Naive thymus-derived CD4-positive, alpha-beta T cell (primary cell): ENCODE measurements at regions not wholly inside any gene's neighbourhood (a gene's known extent, or its start where the extent isn't known, plus 50 kb on each side); places are given as distances from the start of the nearest gene placed in this dataset.
"Not testable (repeated sequence)": the region's sequence is repeated elsewhere in the genome, so short reads cannot be mapped to it uniquely, and the experiment has no call there.

Experiments
- ATAC-seq: fragments of 150-1000 bp; cut with Tn5 transposase; 2 replicates; pipeline ENCODE4 v1.10.0; 2021; ENCODE audit warnings: mild to moderate bottlenecking, moderate library complexity
- CTCF ChIA-PET: fragments of 350-600 bp; sonication (Branson Sonifier 250); formaldehyde crosslinking; loops from one replicate; lab custom pipeline; 2021; ENCODE audit warnings: antibody characterized with exemption; lab: Charles Lee
- POLR2A ChIA-PET: fragments of 350-600 bp; sonication (Branson Sonifier 250); formaldehyde crosslinking; loops from one replicate; lab custom pipeline; 2021; ENCODE audit warnings: antibody characterized with exemption, inconsistent platforms; lab: Charles Lee
- DNase-seq, 9 donors: peaks; one replicate each; pipeline versions ENCODE4 v3.0.0 to v3.0.0-alpha.2; 2020 to 2022; ENCODE audit warnings: mixed read lengths in 1 of 9
- H3K27ac ChIP-seq: one replicate; pipeline ENCODE4 v1.7.0; 2013; ENCODE audit warnings: mild to moderate bottlenecking, low read depth, low read length, moderate library complexity
- H3K27me3 ChIP-seq, 2 donors: one replicate each; pipeline ENCODE4 v1.7.0; 2013; ENCODE audit warnings: low read length in 2 of 2, mild to moderate bottlenecking in 2 of 2, moderate library complexity in 2 of 2; ENCODE audit not compliant: control insufficient read depth in 2 of 2, insufficient read depth in 2 of 2
- H3K36me3 ChIP-seq, 3 experiments: 1 replicate in 2 of 3; 2 replicates in 1 of 3; pipeline ENCODE4 v1.7.0; 2013; ENCODE audit warnings: low read length in 3 of 3, mild to moderate bottlenecking in 3 of 3, moderate library complexity in 1 of 3; ENCODE audit not compliant: insufficient read depth in 3 of 3, control insufficient read depth in 2 of 3
- H3K4me1 ChIP-seq, 2 donors: one replicate each; pipeline ENCODE4 v1.7.0; 2013; ENCODE audit warnings: low read length in 2 of 2, mild to moderate bottlenecking in 2 of 2, moderate library complexity in 1 of 2; ENCODE audit not compliant: control insufficient read depth in 2 of 2, insufficient read depth in 2 of 2
- H3K4me3 ChIP-seq: 2 replicates; pipeline ENCODE4 v1.7.0; 2013; ENCODE audit warnings: mild to moderate bottlenecking, low read length
- H3K9me3 ChIP-seq, 3 experiments: 1 replicate in 2 of 3; 2 replicates in 1 of 3; pipeline ENCODE4 v1.7.0; 2013; ENCODE audit warnings: low read length in 3 of 3; ENCODE audit not compliant: control insufficient read depth in 2 of 3
- H3K27ac Mint-ChIP-seq, 9 donors: one replicate each; pipeline ENCODE4 v1.8.0; 2020 to 2022; ENCODE audit warnings: mixed read lengths in 9 of 9, mild to moderate bottlenecking in 8 of 9, moderate library complexity in 5 of 9, inconsistent platforms in 2 of 9
- H3K27me3 Mint-ChIP-seq, 5 donors: one replicate each; pipeline ENCODE4 v1.8.0; 2021 to 2022; ENCODE audit warnings: mixed read lengths in 5 of 5, mild to moderate bottlenecking in 1 of 5
- H3K36me3 Mint-ChIP-seq, 5 donors: one replicate each; pipeline ENCODE4 v1.8.0; 2020 to 2022; ENCODE audit warnings: mixed read lengths in 5 of 5, mild to moderate bottlenecking in 3 of 5, inconsistent platforms in 1 of 5
- H3K4me1 Mint-ChIP-seq, 7 donors: one replicate each; pipeline ENCODE4 v1.8.0; 2020 to 2022; ENCODE audit warnings: mixed read lengths in 7 of 7, mild to moderate bottlenecking in 3 of 7, inconsistent platforms in 1 of 7
- H3K4me3 Mint-ChIP-seq, 10 donors: one replicate each; pipeline ENCODE4 v1.8.0; 2020 to 2022; ENCODE audit warnings: mild to moderate bottlenecking in 10 of 10, mixed read lengths in 10 of 10, moderate library complexity in 6 of 10, inconsistent platforms in 2 of 10
- H3K9me3 Mint-ChIP-seq, 11 donors: one replicate each; pipeline ENCODE4 v1.8.0; 2020 to 2022; ENCODE audit warnings: mixed read lengths in 11 of 11, mild to moderate bottlenecking in 4 of 11, inconsistent platforms in 1 of 11, moderate library complexity in 1 of 11
- intact Hi-C, 2 donors: fragments of 100-400 bp; cut with micrococcal nuclease; formaldehyde crosslinking; loops; one replicate each; pipeline ENCODE4 v1.15.1; 2023

DNA sequence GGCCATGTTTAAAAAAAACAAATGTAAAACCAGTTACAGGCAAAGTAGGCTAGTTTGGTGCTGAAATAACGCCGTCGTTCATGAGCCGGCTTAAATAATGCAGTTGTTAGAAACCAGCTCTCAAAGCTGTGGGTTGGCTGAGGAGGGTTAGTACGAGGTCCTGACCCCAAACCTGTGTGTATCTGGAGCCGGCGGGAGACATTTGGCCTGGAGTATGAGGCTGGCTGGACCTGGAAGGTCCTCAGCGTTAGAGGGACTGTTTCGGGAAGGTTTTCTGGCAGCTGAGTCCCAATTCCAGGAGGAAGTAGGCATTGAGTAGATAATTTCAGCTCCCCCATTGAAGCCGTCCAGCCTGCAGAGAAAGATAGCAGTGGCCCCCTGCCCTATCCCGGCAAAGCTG, 73.4 kb upstream of the PPP2R3B start:
- ChIA-PET CTCF (no interaction called here), POLR2A (no interaction called here)
- H3K4me3 ChIP-seq, result no peak overlapping the region

DNA sequence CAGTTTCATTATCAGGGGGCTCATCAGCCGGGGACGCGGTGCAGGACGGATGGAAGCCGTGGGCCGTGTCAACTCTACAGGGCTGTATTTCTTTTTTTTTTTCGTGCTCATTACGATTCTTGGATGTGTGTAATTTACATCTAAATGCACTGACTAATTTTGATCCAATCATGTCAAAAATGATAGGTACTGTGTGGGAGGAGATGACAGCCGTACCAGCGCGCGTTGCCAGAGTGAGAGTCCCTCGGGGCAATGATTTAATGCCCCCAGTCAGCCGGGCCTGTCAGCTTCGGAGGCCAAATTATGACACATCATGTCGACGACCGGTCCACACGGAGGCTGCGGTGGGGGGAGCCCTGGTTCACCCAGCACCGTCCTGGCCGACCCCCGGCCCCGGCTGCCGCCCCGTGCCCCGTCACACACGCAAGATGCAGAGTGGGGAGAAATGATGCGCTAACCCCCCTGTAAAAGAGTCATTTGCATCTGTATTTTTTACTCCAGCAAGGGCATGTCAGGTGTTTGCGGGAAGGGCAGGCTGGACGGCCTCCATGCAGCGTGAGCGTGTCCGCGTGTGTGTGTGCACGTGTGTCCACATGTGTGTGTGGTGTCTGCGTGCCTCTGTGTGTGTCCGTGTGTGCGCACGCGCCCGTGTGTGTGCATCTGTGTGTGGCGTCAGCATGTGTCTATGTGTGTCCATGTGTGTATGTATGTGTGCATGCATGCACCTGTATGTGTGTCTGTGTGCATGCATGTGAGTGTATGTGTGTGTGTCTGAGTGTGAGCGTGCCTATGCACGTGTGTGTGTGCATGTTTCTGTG, 74.3 kb upstream of the PPP2R3B start:
- Histone ChIP-seq H3K4me1 (no peaks in the 10 kb centered on the region), H3K9me3 (no peaks in the 10 kb centered on the region), H3K4me3 (no peak overlapping the region), H3K27ac (no peak overlapping the region), H3K36me3 (no peaks in the 10 kb centered on the region), H3K27me3 (no peaks in the 10 kb centered on the region)
- peaks cover 0 to 25% (median 5%) of the 10 kb centered on the region in 11 donors for H3K9me3 Mint-ChIP-seq
- ATAC-seq (no peak), DNase-seq (no peak)
- ChIA-PET POLR2A (no interaction called here), CTCF (no interaction called here)
- H3K27ac Mint-ChIP-seq, result peak overlapping the region in 1 of 9 donors; percentile 23
- peaks cover 0 to 3% (median 0%) of the 10 kb centered on the region in 7 donors for H3K4me1 Mint-ChIP-seq
- H3K27me3 Mint-ChIP-seq, result peaks cover 0 to 18% (median 15%) of the 10 kb centered on the region in 5 donors
- intact Hi-C loops, result no loop called here
- peaks cover 0 to 5% (median 0%) of the 10 kb centered on the region in 5 donors for H3K36me3 Mint-ChIP-seq
- H3K4me3 Mint-ChIP-seq, result no peak overlapping the region

More for the DNA sequence above, 73.4 kb upstream of the PPP2R3B start:
- no peaks in the 10 kb centered on the region for H3K27me3 ChIP-seq
- DNase-seq, result no peak
- intact Hi-C loops, result no loop called here
- H3K9me3 Mint-ChIP-seq, result peaks cover 0 to 26% (median 9%) of the 10 kb centered on the region in 11 donors
- no peaks in the 10 kb centered on the region for H3K9me3 ChIP-seq
- no peak overlapping the region for H3K27ac ChIP-seq
- peaks cover 0 to 6% (median 0%) of the 10 kb centered on the region in 7 donors for H3K4me1 Mint-ChIP-seq
- peaks cover 0 to 26% (median 17%) of the 10 kb centered on the region in 5 donors for H3K27me3 Mint-ChIP-seq
- no peak overlapping the region for H3K27ac Mint-ChIP-seq
- peaks cover 0 to 7% (median 0%) of the 10 kb centered on the region in 5 donors for H3K36me3 Mint-ChIP-seq
- no peaks in the 10 kb centered on the region for H3K36me3 ChIP-seq
- no peak overlapping the region for H3K4me3 Mint-ChIP-seq
- ATAC-seq, result no peak
- no peaks in the 10 kb centered on the region for H3K4me1 ChIP-seq

DNA sequence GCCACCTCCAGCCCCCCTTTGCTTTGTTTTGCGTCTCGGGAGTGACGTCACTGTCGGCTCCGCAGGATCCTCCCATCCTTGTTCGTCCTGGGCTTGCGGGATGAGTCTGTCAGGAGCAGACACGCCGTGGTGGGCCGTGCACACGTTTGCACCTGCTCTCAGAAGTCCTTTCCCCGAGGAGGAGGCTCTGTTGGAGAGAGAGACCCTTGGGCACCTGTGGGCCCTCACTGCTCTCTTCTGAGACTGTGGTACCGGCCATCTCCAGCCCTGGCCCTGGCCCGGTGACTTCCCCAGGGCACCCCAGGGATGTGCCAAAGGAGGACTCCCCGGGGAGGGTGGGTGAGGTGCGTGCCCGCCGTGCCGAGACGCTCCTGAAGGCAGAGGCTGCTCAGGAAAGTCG, 76.1 kb upstream of the PPP2R3B start:
- no peaks in the 10 kb centered on the region for H3K27me3 Mint-ChIP-seq
- peaks cover 0 to 16% (median 3%) of the 10 kb centered on the region in 11 donors for H3K9me3 Mint-ChIP-seq
- peaks cover 0 to 5% (median 0%) of the 10 kb centered on the region in 5 donors for H3K36me3 Mint-ChIP-seq
- ChIA-PET POLR2A (no interaction called here), CTCF (no interaction called here)
- Histone ChIP-seq H3K27me3 (no peaks in the 10 kb centered on the region), H3K27ac (no peak overlapping the region), H3K9me3 (no peaks in the 10 kb centered on the region), H3K4me3 (no peak overlapping the region), H3K36me3 (no peaks in the 10 kb centered on the region), H3K4me1 (no peaks in the 10 kb centered on the region)
- H3K4me3 Mint-ChIP-seq, result no peak overlapping the region
- H3K27ac Mint-ChIP-seq, result no peak overlapping the region
- ATAC-seq (no peak), DNase-seq (no peak)
- intact Hi-C loops, result no loop called here
- H3K4me1 Mint-ChIP-seq, result no peaks in the 10 kb centered on the region

DNA sequence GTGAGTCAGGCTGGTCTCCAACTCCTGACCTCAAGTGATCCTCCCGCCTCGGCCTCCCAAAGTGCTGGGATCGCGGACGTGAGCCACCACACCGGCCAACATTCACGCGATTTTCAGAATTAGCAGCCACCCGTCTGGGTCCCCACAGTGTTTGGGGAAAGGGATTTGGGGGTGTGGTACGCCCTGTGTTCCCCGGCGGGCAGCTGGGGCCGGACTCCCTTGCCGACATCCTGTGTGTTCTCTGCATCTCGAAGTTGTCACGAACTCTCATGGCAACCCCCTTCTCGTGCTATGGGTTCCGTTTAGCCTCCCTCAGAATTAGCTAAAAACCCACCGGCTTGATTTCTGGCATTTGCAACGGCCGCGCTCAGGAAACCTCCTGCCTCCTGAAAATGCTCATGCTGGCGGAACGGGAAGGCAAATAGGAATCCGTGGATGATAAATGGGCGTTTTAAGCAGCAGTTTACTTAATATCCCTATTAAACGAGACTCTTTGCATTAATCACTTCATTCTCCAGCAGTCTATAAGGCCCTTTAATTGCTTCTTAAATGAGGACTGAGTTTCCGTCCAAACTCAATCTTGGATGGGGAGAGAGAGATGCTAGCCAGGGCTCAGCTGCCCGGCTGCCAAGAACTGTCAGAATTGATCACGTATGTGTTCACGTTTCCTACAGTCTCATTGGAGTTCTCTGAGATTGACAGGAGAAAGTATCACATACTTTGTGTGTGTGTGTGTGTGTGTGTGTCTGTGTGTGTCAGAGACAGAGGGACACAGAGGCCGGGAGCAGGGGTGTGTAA, 78.9 kb upstream of the PPP2R3B start:
- Mint-ChIP-seq H3K27me3 (no peaks in the 10 kb centered on the region), H3K27ac (no peak overlapping the region), H3K4me1 (no peaks in the 10 kb centered on the region), H3K4me3 (no peak overlapping the region), H3K36me3 (peaks cover 0 to 5% (median 0%) of the 10 kb centered on the region in 5 donors), H3K9me3 (peaks cover 0 to 18% (median 7%) of the 10 kb centered on the region in 11 donors)
- intact Hi-C loops, result no loop called here
- ChIA-PET POLR2A (no interaction called here), CTCF (no interaction called here)
- Histone ChIP-seq H3K4me1 (no peaks in the 10 kb centered on the region), H3K9me3 (peaks cover 0 to 5% (median 0%) of the 10 kb centered on the region in 3 experiments), H3K27me3 (no peaks in the 10 kb centered on the region), H3K27ac (no peak overlapping the region), H3K4me3 (no peak overlapping the region), H3K36me3 (no peaks in the 10 kb centered on the region)
- ATAC-seq (no peak), DNase-seq (no peak)

DNA sequence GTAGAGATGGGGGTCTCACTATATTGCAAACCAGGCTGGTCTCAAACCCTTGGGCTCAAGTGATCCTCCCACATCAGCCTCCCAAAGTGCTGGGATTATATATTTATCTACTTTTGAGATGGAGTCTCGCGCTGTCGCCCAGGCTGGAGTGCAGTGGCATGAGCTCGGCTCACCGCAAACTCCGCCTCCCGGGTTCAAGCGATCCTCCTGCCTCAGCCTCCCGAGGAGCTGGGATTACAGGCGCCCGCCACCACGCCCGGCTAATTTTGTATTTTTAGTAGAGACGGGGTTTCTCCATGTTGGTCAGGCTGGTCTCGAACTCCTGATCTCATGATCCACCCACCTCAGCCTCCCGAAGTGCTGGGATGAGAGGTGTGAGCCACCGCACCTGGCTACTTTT, 80.1 kb upstream of the PPP2R3B start:
- ATAC-seq, H3K4me1 Mint-ChIP-seq, intact Hi-C loops, H3K36me3 Mint-ChIP-seq, H3K27ac ChIP-seq, H3K27ac Mint-ChIP-seq, H3K4me3 Mint-ChIP-seq, DNase-seq, POLR2A ChIA-PET, H3K4me3 ChIP-seq, H3K4me1 ChIP-seq, H3K27me3 Mint-ChIP-seq, CTCF ChIA-PET, H3K9me3 ChIP-seq, H3K27me3 ChIP-seq, H3K36me3 ChIP-seq: not testable (repeated sequence)
- H3K9me3 Mint-ChIP-seq, result peaks cover 0 to 13% (median 6%) of the 10 kb centered on the region in 11 donors

DNA sequence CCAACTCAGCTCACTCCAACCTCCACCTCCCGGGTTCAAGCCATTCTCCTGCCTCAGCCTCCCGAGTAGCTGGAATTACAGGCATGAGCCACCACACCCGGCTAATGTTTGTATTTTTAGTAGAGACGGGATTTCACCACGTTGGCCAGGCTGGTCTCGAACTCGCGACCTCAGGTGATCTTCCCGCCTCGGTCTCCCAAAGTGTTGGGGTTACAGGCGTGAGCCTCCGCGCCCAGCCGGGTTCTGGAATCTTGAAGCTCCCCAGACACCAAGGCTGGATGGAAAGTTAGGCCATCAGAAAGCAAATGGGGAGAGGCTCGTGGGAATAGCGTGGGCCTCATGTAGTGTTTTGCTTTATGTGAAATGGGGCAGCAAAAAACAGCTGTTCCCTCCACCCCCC, 81.0 kb upstream of the PPP2R3B start:
- H3K4me3 Mint-ChIP-seq, H3K27ac Mint-ChIP-seq, CTCF ChIA-PET, H3K36me3 Mint-ChIP-seq, POLR2A ChIA-PET, H3K9me3 ChIP-seq, H3K27me3 ChIP-seq, H3K27ac ChIP-seq, H3K27me3 Mint-ChIP-seq, H3K4me1 ChIP-seq, intact Hi-C loops, H3K4me1 Mint-ChIP-seq, H3K4me3 ChIP-seq, DNase-seq, H3K36me3 ChIP-seq, ATAC-seq: not testable (repeated sequence)
- peaks cover 0 to 12% (median 4%) of the 10 kb centered on the region in 11 donors for H3K9me3 Mint-ChIP-seq
